ENCODE measurements at regions not wholly inside any gene's neighbourhood (a gene's known extent, or its start where the extent isn't known, plus 50 kb on each side); places are given as distances from the start of the nearest gene placed in this dataset.

GRCh38 chr4:13130848-13131247, 353.3 kb downstream of the RAB28 start:
- no peak for ATAC-seq (replicated peaks in 1 of 2)
- Mint-ChIP-seq H3K36me3 (ENCODE audit: insufficient read depth in 2 of 2) (peaks cover 2 to 4% of the 10 kb centered on the region in 2 donors), H3K27me3 (ENCODE audit: low read depth) (no peaks in the 10 kb centered on the region), H3K4me3 (no peak overlapping the region), H3K9me3 (peaks cover 1 to 3% of the 10 kb centered on the region in 2 donors), H3K4me1 (ENCODE audit: low read depth) (no peaks in the 10 kb centered on the region), H3K27ac (no peak overlapping the region)
- no peak for DNase-seq

- DNase-seq (no peak), ATAC-seq (replicated peaks in 1 of 2) (no peak)
- H3K4me3 Mint-ChIP-seq = no peak overlapping the region
- no peaks in the 10 kb centered on the region for H3K4me1 Mint-ChIP-seq (ENCODE audit: low read depth)
- no peak overlapping the region for H3K27ac Mint-ChIP-seq
- H3K27me3 Mint-ChIP-seq (ENCODE audit: low read depth) = no peaks in the 10 kb centered on the region
- peaks cover 2 to 3% of the 10 kb centered on the region in 2 donors for H3K36me3 Mint-ChIP-seq (ENCODE audit: insufficient read depth in 2 of 2)
- peaks cover 1% of the 10 kb centered on the region in 2 donors for H3K9me3 Mint-ChIP-seq
Observed at GRCh38 chr4:13129095-13129494, 355.0 kb downstream of the RAB28 start.

GRCh38 chr4:13126976-13127910, 356.9 kb downstream of the RAB28 start:
- H3K36me3 Mint-ChIP-seq (ENCODE audit: insufficient read depth in 2 of 2) = no peaks in the 10 kb centered on the region
- ATAC-seq (replicated peaks in 1 of 2) = no peak
- H3K27me3 Mint-ChIP-seq (ENCODE audit: low read depth) = no peaks in the 10 kb centered on the region
- no peak overlapping the region for H3K27ac Mint-ChIP-seq
- H3K4me3 Mint-ChIP-seq = no peak overlapping the region
- peaks cover 0 to 1% of the 10 kb centered on the region in 2 donors for H3K9me3 Mint-ChIP-seq
- no peak for DNase-seq
- H3K4me1 Mint-ChIP-seq (ENCODE audit: low read depth) = no peaks in the 10 kb centered on the region

- Mint-ChIP-seq H3K36me3 (ENCODE audit: insufficient read depth in 2 of 2) (no peaks in the 10 kb centered on the region), H3K9me3 (peaks cover 3 to 5% of the 10 kb centered on the region in 2 donors), H3K27me3 (ENCODE audit: low read depth) (no peaks in the 10 kb centered on the region), H3K4me1 (ENCODE audit: low read depth) (no peaks in the 10 kb centered on the region), H3K27ac (no peak overlapping the region), H3K4me3 (no peak overlapping the region)
- DNase-seq (no peak), ATAC-seq (replicated peaks in 1 of 2) (no peak)
Observed at GRCh38 chr4:13118633-13119032, 365.5 kb downstream of the RAB28 start.

- peaks cover 3 to 6% of the 10 kb centered on the region in 2 donors for H3K9me3 Mint-ChIP-seq
- no peaks in the 10 kb centered on the region for H3K36me3 Mint-ChIP-seq (ENCODE audit: insufficient read depth in 2 of 2)
- DNase-seq (no peak), ATAC-seq (replicated peaks in 1 of 2) (no peak)
- no peak overlapping the region for H3K4me3 Mint-ChIP-seq
- H3K4me1 Mint-ChIP-seq (ENCODE audit: low read depth) = no peaks in the 10 kb centered on the region
- H3K27me3 Mint-ChIP-seq (ENCODE audit: low read depth) = no peaks in the 10 kb centered on the region
- no peak overlapping the region for H3K27ac Mint-ChIP-seq
Observed at GRCh38 chr4:13117185-13117584, 367.0 kb downstream of the RAB28 start.

GRCh38 chr4:13112030-13112429, 372.1 kb downstream of the RAB28 start:
- Mint-ChIP-seq H3K4me3 (no peak overlapping the region), H3K27me3 (ENCODE audit: low read depth) (no peaks in the 10 kb centered on the region), H3K27ac (no peak overlapping the region), H3K4me1 (ENCODE audit: low read depth) (no peaks in the 10 kb centered on the region), H3K36me3 (ENCODE audit: insufficient read depth in 2 of 2) (peaks cover 0 to 3% of the 10 kb centered on the region in 2 donors), H3K9me3 (peaks cover 7 to 16% of the 10 kb centered on the region in 2 donors)
- no peak for ATAC-seq (replicated peaks in 1 of 2)
- DNase-seq = no peak

- Mint-ChIP-seq H3K36me3 (ENCODE audit: insufficient read depth in 2 of 2) (peaks cover 0 to 3% of the 10 kb centered on the region in 2 donors), H3K27me3 (ENCODE audit: low read depth) (no peaks in the 10 kb centered on the region), H3K27ac (no peak overlapping the region), H3K4me3 (no peak overlapping the region), H3K4me1 (ENCODE audit: low read depth) (no peaks in the 10 kb centered on the region), H3K9me3 (peaks cover 7 to 16% of the 10 kb centered on the region in 2 donors)
- ATAC-seq (replicated peaks in 1 of 2) = no peak
- DNase-seq = no peak
Observed at GRCh38 chr4:13109536-13109935, 374.6 kb downstream of the RAB28 start.

- Mint-ChIP-seq H3K36me3 (ENCODE audit: insufficient read depth in 2 of 2) (peaks cover 0 to 3% of the 10 kb centered on the region in 2 donors), H3K4me3 (no peak overlapping the region), H3K27me3 (ENCODE audit: low read depth) (no peaks in the 10 kb centered on the region), H3K9me3 (peaks cover 4 to 15% of the 10 kb centered on the region in 2 donors), H3K4me1 (ENCODE audit: low read depth) (no peaks in the 10 kb centered on the region), H3K27ac (no peak overlapping the region)
- DNase-seq = no peak
- no peak for ATAC-seq (replicated peaks in 1 of 2)
Observed at GRCh38 chr4:13108096-13108495, 376.0 kb downstream of the RAB28 start.

GRCh38 chr4:13103382-13104015, 380.6 kb downstream of the RAB28 start:
- DNase-seq = no peak
- no peaks in the 10 kb centered on the region for H3K4me1 Mint-ChIP-seq (ENCODE audit: low read depth)
- no peak overlapping the region for H3K27ac Mint-ChIP-seq
- H3K36me3 Mint-ChIP-seq (ENCODE audit: insufficient read depth in 2 of 2) = peaks cover 0 to 3% of the 10 kb centered on the region in 2 donors
- H3K4me3 Mint-ChIP-seq = no peak overlapping the region
- H3K27me3 Mint-ChIP-seq (ENCODE audit: low read depth) = no peaks in the 10 kb centered on the region
- ATAC-seq (replicated peaks in 1 of 2) = no peak
- peaks cover 0 to 6% of the 10 kb centered on the region in 2 donors for H3K9me3 Mint-ChIP-seq

GRCh38 chr4:13102092-13102742, 381.9 kb downstream of the RAB28 start:
- no peak overlapping the region for H3K27ac Mint-ChIP-seq
- DNase-seq (no peak), ATAC-seq (replicated peaks in 1 of 2) (no peak)
- H3K36me3 Mint-ChIP-seq (ENCODE audit: insufficient read depth in 2 of 2) = peaks cover 0 to 3% of the 10 kb centered on the region in 2 donors
- H3K9me3 Mint-ChIP-seq = no peaks in the 10 kb centered on the region
- no peaks in the 10 kb centered on the region for H3K4me1 Mint-ChIP-seq (ENCODE audit: low read depth)
- H3K4me3 Mint-ChIP-seq = no peak overlapping the region
- H3K27me3 Mint-ChIP-seq (ENCODE audit: low read depth) = no peaks in the 10 kb centered on the region

- ATAC-seq (replicated peaks in 1 of 2) (no peak), DNase-seq (no peak)
- peaks cover 2 to 6% of the 10 kb centered on the region in 2 donors for H3K9me3 Mint-ChIP-seq
- no peaks in the 10 kb centered on the region for H3K27me3 Mint-ChIP-seq (ENCODE audit: low read depth)
- peaks cover 0 to 3% of the 10 kb centered on the region in 2 donors for H3K36me3 Mint-ChIP-seq (ENCODE audit: insufficient read depth in 2 of 2)
- no peak overlapping the region for H3K27ac Mint-ChIP-seq
- H3K4me3 Mint-ChIP-seq = no peak overlapping the region
- no peaks in the 10 kb centered on the region for H3K4me1 Mint-ChIP-seq (ENCODE audit: low read depth)
Observed at GRCh38 chr4:13097971-13098370, 386.2 kb downstream of the RAB28 start.

- no peak overlapping the region for H3K4me3 Mint-ChIP-seq
- peaks cover 0 to 3% of the 10 kb centered on the region in 2 donors for H3K36me3 Mint-ChIP-seq (ENCODE audit: insufficient read depth in 2 of 2)
- no peak overlapping the region for H3K27ac Mint-ChIP-seq
- no peak for DNase-seq
- H3K27me3 Mint-ChIP-seq (ENCODE audit: low read depth) = no peaks in the 10 kb centered on the region
- peaks cover 2 to 6% of the 10 kb centered on the region in 2 donors for H3K9me3 Mint-ChIP-seq
- ATAC-seq (replicated peaks in 1 of 2) = no peak
- H3K4me1 Mint-ChIP-seq (ENCODE audit: low read depth) = no peaks in the 10 kb centered on the region
Observed at GRCh38 chr4:13095722-13096121, 388.4 kb downstream of the RAB28 start.

GRCh38 chr4:13093170-13093569, 391.0 kb downstream of the RAB28 start:
- Mint-ChIP-seq H3K4me1 (ENCODE audit: low read depth) (no peaks in the 10 kb centered on the region), H3K4me3 (no peak overlapping the region), H3K27me3 (ENCODE audit: low read depth) (no peaks in the 10 kb centered on the region), H3K36me3 (ENCODE audit: insufficient read depth in 2 of 2) (no peaks in the 10 kb centered on the region), H3K9me3 (peaks cover 2 to 6% of the 10 kb centered on the region in 2 donors), H3K27ac (no peak overlapping the region)
- ATAC-seq (replicated peaks in 1 of 2) (no peak), DNase-seq (no peak)
